PC-3 (cell line): ENCODE measurements at regions not wholly inside any gene's neighbourhood (a gene's known extent, or its start where the extent isn't known, plus 50 kb on each side); places are given as distances from the start of the nearest gene placed in this dataset.

Experiments
- ATAC-seq: fragments of 200-7000 bp; cut with Tn5 transposase; 2 replicates; pipeline ENCODE4 v1.9.1; 2020; ENCODE audit warnings: mild to moderate bottlenecking, moderate library complexity
- BruUV-seq: library from RNA; stranded (reverse); fragments of 400-500 nt; replicated peaks from 2 replicates; lab custom pipeline; 2021; lab: Mats Ljungman, UMichigan
- CTCF ChIA-PET: fragments of 300-600 bp; sonication (Branson Sonifier 250); formaldehyde crosslinking; loops from one replicate; lab custom pipeline; 2022; ENCODE audit warnings: antibody characterized with exemption; lab: Charles Lee
- POLR2A ChIA-PET: fragments of 300-600 bp; sonication (Branson Sonifier 250); formaldehyde crosslinking; loops from one replicate; lab custom pipeline; 2022; ENCODE audit warnings: antibody characterized with exemption; ENCODE audit not compliant: unreplicated experiment; lab: Charles Lee
- DNase-seq: peaks from one replicate; pipeline ENCODE4 v3.0.0-alpha.2; 2015
- H2AFZ ChIP-seq: fragments of 300-600 bp; sonication (generic); 2 replicates; pipeline ENCODE4 v1.6.0; 2016; ENCODE audit warnings: antibody characterized with exemption, low read length
- H3F3A ChIP-seq: fragments of 300-600 bp; sonication (generic); one replicate; pipeline ENCODE4 v1.6.0; 2017; ENCODE audit warnings: antibody characterized with exemption, low read length, control low read depth, mild to moderate bottlenecking; ENCODE audit not compliant: unreplicated experiment
- H3K27ac ChIP-seq: fragments of 300-600 bp; sonication (generic); 2 replicates; pipeline ENCODE4 v1.5.1; 2016; ENCODE audit warnings: mild to moderate bottlenecking, low read length
- H3K27me3 ChIP-seq: fragments of 300-600 bp; sonication (generic); 2 replicates; pipeline ENCODE4 v1.6.1; 2016; ENCODE audit warnings: low read length, mixed read lengths
- H3K36me3 ChIP-seq: fragments of 300-600 bp; sonication (generic); 2 replicates; pipeline ENCODE4 v1.6.1; 2016; ENCODE audit warnings: low read depth, mixed run types, low read length, mixed read lengths
- H3K4me1 ChIP-seq: fragments of 300-600 bp; sonication (generic); 2 replicates; pipeline ENCODE4 v1.5.1; 2016; ENCODE audit warnings: low read length; ENCODE audit not compliant: insufficient read depth
- H3K4me2 ChIP-seq: fragments of 300-600 bp; sonication (generic); 2 replicates; pipeline ENCODE4 v1.6.0; 2016; ENCODE audit warnings: low read length
- H3K4me3 ChIP-seq: fragments of 300-600 bp; sonication (generic); 2 replicates; pipeline ENCODE4 v1.5.1; 2016; ENCODE audit warnings: mild to moderate bottlenecking, low read length, mixed read lengths
- H3K79me2 ChIP-seq: fragments of 300-600 bp; sonication (generic); 2 replicates; pipeline ENCODE4 v1.6.1; 2017; ENCODE audit warnings: low read length, mixed read lengths
- H3K9ac ChIP-seq: fragments of 300-600 bp; sonication (generic); 2 replicates; pipeline ENCODE4 v1.6.0; 2016; ENCODE audit warnings: mild to moderate bottlenecking, low read length
- H3K9me2 ChIP-seq: fragments of 300-600 bp; sonication (generic); replicated peaks from 2 replicates; pipeline ENCODE4 v1.6.1; 2016; ENCODE audit warnings: mixed run types, low read length, mixed read lengths
- H3K9me3 ChIP-seq: fragments of 300-600 bp; sonication (generic); 2 replicates; pipeline ENCODE4 v1.6.1; 2016; ENCODE audit warnings: low read length, mixed read lengths
- H4K20me1 ChIP-seq: fragments of 300-600 bp; sonication (generic); 2 replicates; pipeline ENCODE4 v1.6.1; 2016; ENCODE audit warnings: low read length, mixed read lengths
- CTCF ChIP-seq: fragments of 300-600 bp; sonication (generic); conservative IDR thresholded peaks from 2 replicates; pipeline ENCODE4 v1.5.1; 2017; ENCODE audit warnings: antibody characterized with exemption, low read depth, mild to moderate bottlenecking, low read length
- EZH2 ChIP-seq: fragments of 300-600 bp; sonication (generic); IDR thresholded peaks from one replicate; pipeline ENCODE4 v1.6.1; 2017; ENCODE audit warnings: antibody characterized with exemption, mild to moderate bottlenecking, low read length; ENCODE audit not compliant: unreplicated experiment
- EZH2phosphoT487 ChIP-seq: fragments of 300-600 bp; sonication (generic); IDR thresholded peaks from 2 replicates; pipeline ENCODE4 v1.6.1; 2018; ENCODE audit warnings: mild to moderate bottlenecking, antibody characterized with exemption, low read length, borderline replicate concordance
- intact Hi-C: fragments of 100-400 bp; cut with micrococcal nuclease; formaldehyde crosslinking; loops from 2 replicates; pipeline ENCODE4 v1.9.0; 2023

- no peak for ATAC-seq
- Histone ChIP-seq H2AFZ (no peak overlapping the region), H3F3A (no peaks in the 10 kb centered on the region), H3K36me3 (no peaks in the 10 kb centered on the region), H3K27ac (no peak overlapping the region), H3K4me2 (no peak overlapping the region), H3K4me1 (peaks cover 10% of the 10 kb centered on the region; the same call in 1 of the 2 replicates), H3K9me3 (no peaks in the 10 kb centered on the region), H3K79me2 (no peaks in the 10 kb centered on the region), H3K27me3 (no peaks in the 10 kb centered on the region), H3K9ac (no peak overlapping the region), H3K4me3 (no peak overlapping the region), H3K9me2 (no peaks in the 10 kb centered on the region), H4K20me1 (no peaks in the 10 kb centered on the region)
- DNase-seq: no peak
- TF ChIP-seq EZH2phosphoT487: no peak
- TF ChIP-seq EZH2: no peak
- TF ChIP-seq CTCF: no peak
- intact Hi-C loops: no loop called here
- BruUV-seq: no TSS peak
- ChIA-PET CTCF (no interaction called here), POLR2A (no interaction called here)
These were observed 216.5 kb downstream of the GPD2 start for GRCh38 chr2:156652691-156653090.

- Histone ChIP-seq H2AFZ (no peak overlapping the region), H3F3A (no peaks in the 10 kb centered on the region), H3K27ac (no peak overlapping the region), H3K4me1 (0 out of 2 replicates have a peak, but pooled peaks cover 8% of the 10 kb centered on the region), H4K20me1 (no peaks in the 10 kb centered on the region), H3K9me3 (no peaks in the 10 kb centered on the region), H3K79me2 (no peaks in the 10 kb centered on the region), H3K27me3 (no peaks in the 10 kb centered on the region), H3K9ac (no peak overlapping the region), H3K4me3 (no peak overlapping the region), H3K9me2 (no peaks in the 10 kb centered on the region), H3K4me2 (no peak overlapping the region), H3K36me3 (no peaks in the 10 kb centered on the region)
- BruUV-seq: no TSS peak
- CTCF ChIA-PET: no interaction called here
- ATAC-seq: no peak
- TF ChIP-seq EZH2: no peak
- no peak for TF ChIP-seq EZH2phosphoT487
- no peak for TF ChIP-seq CTCF
- intact Hi-C loops: no loop called here
- DNase-seq: peak; percentile 72
- POLR2A ChIA-PET: no interaction called here
These were observed 217.5 kb downstream of the GPD2 start for GRCh38 chr2:156653675-156654074.

GRCh38 chr2:156657809-156658208 is 221.6 kb downstream of the GPD2 start:
- POLR2A ChIA-PET: no interaction called here
- DNase-seq: no peak

More at GRCh38 chr2:156657809-156658208, 221.6 kb downstream of the GPD2 start:
- Histone ChIP-seq H2AFZ (no peak overlapping the region), H3K27me3 (no peaks in the 10 kb centered on the region), H3K79me2 (no peaks in the 10 kb centered on the region), H3F3A (no peaks in the 10 kb centered on the region), H3K36me3 (no peaks in the 10 kb centered on the region), H3K9me3 (no peaks in the 10 kb centered on the region), H3K4me2 (no peak overlapping the region), H4K20me1 (no peaks in the 10 kb centered on the region), H3K4me3 (no peak overlapping the region), H3K9ac (no peak overlapping the region), H3K9me2 (no peaks in the 10 kb centered on the region), H3K27ac (no peak overlapping the region), H3K4me1 (0 out of 2 replicates have a peak, but pooled peaks cover 8% of the 10 kb centered on the region)
- CTCF ChIA-PET: no interaction called here
- no peak for ATAC-seq
- TF ChIP-seq CTCF (no peak), EZH2phosphoT487 (no peak), EZH2 (no peak)
- intact Hi-C loops: no loop called here
- BruUV-seq: no TSS peak
